ENCODE measurements at regions not wholly inside any gene's neighbourhood (a gene's known extent, or its start where the extent isn't known, plus 50 kb on each side); places are given as distances from the start of the nearest gene placed in this dataset.

- Histone ChIP-seq H3K9ac (ENCODE audit: low read length) (no peak overlapping the region), H2BK5ac (ENCODE audit: low read depth, low read length, poor library complexity, severe bottlenecking) (no peak overlapping the region), H3K18ac (ENCODE audit: low read depth in 1 of 2, low read length in 2 of 2) (no peak overlapping the region), H3K4me1 (ENCODE audit: control insufficient read depth, insufficient read depth, low read depth, low read length) (no peaks in the 10 kb centered on the region), H3K4me3 (ENCODE audit: insufficient read depth in 1 of 2, low read depth in 1 of 2, low read length in 2 of 2) (no peak overlapping the region), H3K27ac (ENCODE audit: low read length, poor library complexity, severe bottlenecking) (no peak overlapping the region), H3K27me3 (ENCODE audit: control insufficient read depth in 1 of 2, insufficient read depth in 1 of 2, low read length in 2 of 2) (no peaks in the 10 kb centered on the region), H3K4me2 (ENCODE audit: low read length, poor library complexity, severe bottlenecking) (no peak overlapping the region), H3K4ac (ENCODE audit: low read depth in 1 of 2, low read length in 2 of 2) (no peak overlapping the region), H3K9me3 (ENCODE audit: control insufficient read depth, low read length) (no peaks in the 10 kb centered on the region), H2AFZ (ENCODE audit: low read depth, low read length) (no peak overlapping the region), H2BK15ac (ENCODE audit: low read depth, poor library complexity, severe bottlenecking) (no peak overlapping the region), H3K23ac (ENCODE audit: low read length in 2 of 2) (no peak overlapping the region), H2AK5ac (ENCODE audit: low read length, severe bottlenecking) (no peak overlapping the region), H2BK12ac (ENCODE audit: low read length in 2 of 2) (no peak overlapping the region), H4K8ac (ENCODE audit: low read length) (no peak overlapping the region), H3K79me1 (replicated peaks; ENCODE audit: low read length, poor library complexity, severe bottlenecking) (no peaks in the 10 kb centered on the region), H3K36me3 (ENCODE audit: control insufficient read depth in 1 of 2, insufficient read depth in 2 of 2, low read depth in 1 of 2, low read length in 2 of 2) (no peaks in the 10 kb centered on the region), H2BK120ac (ENCODE audit: low read depth, low read length) (no peak overlapping the region), H4K91ac (ENCODE audit: low read length) (no peak overlapping the region), H3K14ac (ENCODE audit: low read length in 2 of 2) (no peak overlapping the region)
- WGBS = no CpG with 5 or more reads among the region's 1 CpG
- DNase-seq = no peak
These were observed 76.7 kb upstream of the G2E3 start for GRCh38 chr14:30482276-30482675.

- no peaks in the 10 kb centered on the region for H3K27me3 ChIP-seq (ENCODE audit: control insufficient read depth in 1 of 2, insufficient read depth in 1 of 2, low read length in 2 of 2)
- no peaks in the 10 kb centered on the region for H3K79me1 ChIP-seq (replicated peaks; ENCODE audit: low read length, poor library complexity, severe bottlenecking)
- H3K4me2 ChIP-seq (ENCODE audit: low read length, poor library complexity, severe bottlenecking) = no peak overlapping the region
- no peak overlapping the region for H4K8ac ChIP-seq (ENCODE audit: low read length)
- no peak overlapping the region for H3K4ac ChIP-seq (ENCODE audit: low read depth in 1 of 2, low read length in 2 of 2)
- DNase-seq = no peak
- no peak overlapping the region for H2AK5ac ChIP-seq (ENCODE audit: low read length, severe bottlenecking)
- H2BK120ac ChIP-seq (ENCODE audit: low read depth, low read length) = no peak overlapping the region
- H4K91ac ChIP-seq (ENCODE audit: low read length) = no peak overlapping the region
- H3K23ac ChIP-seq (ENCODE audit: low read length in 2 of 2) = no peak overlapping the region
- H2BK5ac ChIP-seq (ENCODE audit: low read depth, low read length, poor library complexity, severe bottlenecking) = no peak overlapping the region
- H3K36me3 ChIP-seq (ENCODE audit: control insufficient read depth in 1 of 2, insufficient read depth in 2 of 2, low read depth in 1 of 2, low read length in 2 of 2) = no peaks in the 10 kb centered on the region
- no peak overlapping the region for H3K4me3 ChIP-seq (ENCODE audit: insufficient read depth in 1 of 2, low read depth in 1 of 2, low read length in 2 of 2)
- H2BK12ac ChIP-seq (ENCODE audit: low read length in 2 of 2) = no peak overlapping the region
- H3K9me3 ChIP-seq (ENCODE audit: control insufficient read depth, low read length) = no peaks in the 10 kb centered on the region
- H3K18ac ChIP-seq (ENCODE audit: low read depth in 1 of 2, low read length in 2 of 2) = no peak overlapping the region
- 55% methylated on average over 3 of the region's 3 CpGs for WGBS
- H2BK15ac ChIP-seq (ENCODE audit: low read depth, poor library complexity, severe bottlenecking) = no peak overlapping the region
- H3K27ac ChIP-seq (ENCODE audit: low read length, poor library complexity, severe bottlenecking) = no peak overlapping the region
- no peak overlapping the region for H3K9ac ChIP-seq (ENCODE audit: low read length)
- H3K14ac ChIP-seq (ENCODE audit: low read length in 2 of 2) = no peak overlapping the region
- no peaks in the 10 kb centered on the region for H3K4me1 ChIP-seq (ENCODE audit: control insufficient read depth, insufficient read depth, low read depth, low read length)
- H2AFZ ChIP-seq (ENCODE audit: low read depth, low read length) = no peak overlapping the region
These were observed 74.8 kb upstream of the G2E3 start for GRCh38 chr14:30484201-30484600.

DNA sequence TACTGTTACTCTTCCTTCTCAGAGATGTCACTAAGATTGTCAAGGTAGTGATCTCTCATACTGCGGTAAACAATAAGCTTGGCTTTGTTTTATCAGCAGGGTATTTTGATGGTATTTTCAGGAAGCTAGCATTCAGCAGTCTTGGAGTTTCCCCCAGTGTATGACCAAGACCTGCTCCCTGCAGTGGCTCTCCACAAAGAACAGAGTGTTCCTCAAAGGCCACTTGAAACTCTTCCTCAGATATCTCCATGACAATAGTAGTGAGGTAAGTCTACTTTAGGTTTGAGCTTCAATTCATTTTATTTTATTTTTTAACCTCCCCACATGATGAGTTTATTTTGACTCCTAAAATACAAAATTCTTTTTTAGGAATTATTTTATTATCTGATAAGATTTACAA is 74.0 kb upstream of the G2E3 start:
- no CpG with 5 or more reads among the region's 1 CpG for WGBS
- Histone ChIP-seq H2BK15ac (ENCODE audit: low read depth, poor library complexity, severe bottlenecking) (no peak overlapping the region), H3K4ac (ENCODE audit: low read depth in 1 of 2, low read length in 2 of 2) (no peak overlapping the region), H4K8ac (ENCODE audit: low read length) (no peak overlapping the region), H3K27me3 (ENCODE audit: control insufficient read depth in 1 of 2, insufficient read depth in 1 of 2, low read length in 2 of 2) (no peaks in the 10 kb centered on the region), H3K79me1 (replicated peaks; ENCODE audit: low read length, poor library complexity, severe bottlenecking) (no peaks in the 10 kb centered on the region), H4K91ac (ENCODE audit: low read length) (no peak overlapping the region), H3K18ac (ENCODE audit: low read depth in 1 of 2, low read length in 2 of 2) (no peak overlapping the region), H3K4me1 (ENCODE audit: control insufficient read depth, insufficient read depth, low read depth, low read length) (no peaks in the 10 kb centered on the region), H3K9me3 (ENCODE audit: control insufficient read depth, low read length) (no peaks in the 10 kb centered on the region), H2AFZ (ENCODE audit: low read depth, low read length) (no peak overlapping the region), H3K36me3 (ENCODE audit: control insufficient read depth in 1 of 2, insufficient read depth in 2 of 2, low read depth in 1 of 2, low read length in 2 of 2) (no peaks in the 10 kb centered on the region), H2BK5ac (ENCODE audit: low read depth, low read length, poor library complexity, severe bottlenecking) (no peak overlapping the region), H2BK120ac (ENCODE audit: low read depth, low read length) (no peak overlapping the region), H3K14ac (ENCODE audit: low read length in 2 of 2) (no peak overlapping the region), H3K27ac (ENCODE audit: low read length, poor library complexity, severe bottlenecking) (no peak overlapping the region), H3K4me2 (ENCODE audit: low read length, poor library complexity, severe bottlenecking) (no peak overlapping the region), H2AK5ac (ENCODE audit: low read length, severe bottlenecking) (no peak overlapping the region), H3K9ac (ENCODE audit: low read length) (no peak overlapping the region), H2BK12ac (ENCODE audit: low read length in 2 of 2) (no peak overlapping the region), H3K23ac (ENCODE audit: low read length in 2 of 2) (no peak overlapping the region), H3K4me3 (ENCODE audit: insufficient read depth in 1 of 2, low read depth in 1 of 2, low read length in 2 of 2) (no peak overlapping the region)
- DNase-seq = no peak

DNA sequence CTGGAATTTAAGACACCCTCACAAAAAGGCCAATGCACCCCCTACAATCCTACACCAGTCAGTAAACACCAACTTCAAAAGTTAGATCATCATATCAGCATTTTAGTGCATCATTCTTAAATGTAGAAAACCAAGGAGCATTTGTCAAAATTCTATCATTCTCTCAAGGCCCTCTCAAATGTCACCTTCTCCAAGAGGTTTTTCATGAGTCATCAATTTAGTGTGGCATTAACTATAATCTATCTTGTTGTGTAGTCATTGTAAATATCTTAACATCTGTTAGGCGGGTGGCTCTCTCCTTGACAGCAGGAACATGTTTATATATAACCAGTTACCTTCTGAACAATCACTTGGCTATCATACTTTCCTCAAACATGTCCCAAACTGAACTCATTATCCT is 62.1 kb upstream of the G2E3 start:
- Histone ChIP-seq H3K4me2 (ENCODE audit: low read length, poor library complexity, severe bottlenecking) (no peak overlapping the region), H3K36me3 (ENCODE audit: control insufficient read depth in 1 of 2, insufficient read depth in 2 of 2, low read depth in 1 of 2, low read length in 2 of 2) (no peaks in the 10 kb centered on the region), H2BK15ac (ENCODE audit: low read depth, poor library complexity, severe bottlenecking) (no peak overlapping the region), H4K91ac (ENCODE audit: low read length) (no peak overlapping the region), H3K9ac (ENCODE audit: low read length) (no peak overlapping the region), H3K27me3 (ENCODE audit: control insufficient read depth in 1 of 2, insufficient read depth in 1 of 2, low read length in 2 of 2) (no peaks in the 10 kb centered on the region), H2BK120ac (ENCODE audit: low read depth, low read length) (no peak overlapping the region), H3K4ac (ENCODE audit: low read depth in 1 of 2, low read length in 2 of 2) (no peak overlapping the region), H3K27ac (ENCODE audit: low read length, poor library complexity, severe bottlenecking) (no peak overlapping the region), H3K4me3 (ENCODE audit: insufficient read depth in 1 of 2, low read depth in 1 of 2, low read length in 2 of 2) (no peak overlapping the region), H3K18ac (ENCODE audit: low read depth in 1 of 2, low read length in 2 of 2) (no peak overlapping the region), H2BK12ac (ENCODE audit: low read length in 2 of 2) (no peak overlapping the region), H2AK5ac (ENCODE audit: low read length, severe bottlenecking) (no peak overlapping the region), H3K14ac (ENCODE audit: low read length in 2 of 2) (no peak overlapping the region), H2BK5ac (ENCODE audit: low read depth, low read length, poor library complexity, severe bottlenecking) (no peak overlapping the region), H4K8ac (ENCODE audit: low read length) (no peak overlapping the region), H3K9me3 (ENCODE audit: control insufficient read depth, low read length) (no peaks in the 10 kb centered on the region), H3K23ac (ENCODE audit: low read length in 2 of 2) (no peak overlapping the region), H3K4me1 (ENCODE audit: control insufficient read depth, insufficient read depth, low read depth, low read length) (no peaks in the 10 kb centered on the region), H2AFZ (ENCODE audit: low read depth, low read length) (no peak overlapping the region), H3K79me1 (replicated peaks; ENCODE audit: low read length, poor library complexity, severe bottlenecking) (no peaks in the 10 kb centered on the region)
- DNase-seq = no peak
- 87% methylated on average over 1 of the region's 1 CpG for WGBS
